K562 (cell line): ENCODE measurements at regions not wholly inside any gene's neighbourhood (a gene's known extent, or its start where the extent isn't known, plus 50 kb on each side); places are given as distances from the start of the nearest gene placed in this dataset.

Source experiments
- ATAC-seq: fragments of 200-7000 bp; cut with Tn5 transposase; 3 replicates; pipeline ENCODE4 v1.9.1; 2020; ENCODE audit warnings: moderate library complexity
- BruUV-seq: library from RNA; stranded (reverse); fragments of 400-500 nt; replicated peaks from 2 replicates; lab custom pipeline; 2021; lab: Mats Ljungman, UMichigan
- CTCF ChIA-PET: fragments of 300-600 bp; formaldehyde crosslinking; extraction: SDS; loops from one replicate; lab custom pipeline; 2021; ENCODE audit warnings: low intra/inter-chr PET ratio; lab: Yijun Ruan, JAX
- POLR2A ChIA-PET: fragments of 300-600, 350-650 bp; sonication (Branson Sonifier 250); formaldehyde crosslinking; extraction: SDS; loops from one replicate; lab custom pipeline; 2021; ENCODE audit warnings: antibody characterized with exemption, inconsistent platforms; lab: Yijun Ruan, JAX
- DNase-seq, 4 experiments: peaks; one replicate each; pipeline versions ENCODE4 v3.0.0 to v3.0.0-alpha.2; 2011 to 2018; ENCODE audit warnings: low spot score in 3 of 4, mixed read lengths in 3 of 4; ENCODE audit errors: extremely low read depth in 1 of 4
- FAIRE-seq: peaks from 2 replicates; lab custom pipeline; 2011; peaks lifted over from hg19 to GRCh38; lab: Jason Lieb, UNC
- H2AFZ ChIP-seq: 2 replicates; pipeline ENCODE4 v1.6.0; 2011; ENCODE audit warnings: low read depth, low read length, control low read depth, inconsistent platforms
- H3K27ac ChIP-seq: fragments of 200-600 bp; 3 replicates; pipeline ENCODE4 v1.8.0; 2011; ENCODE audit warnings: low read depth, mild to moderate bottlenecking, control low read depth, inconsistent platforms, low read length, moderate library complexity, mixed read lengths; ENCODE audit errors: extremely low read depth
- H3K27me3 ChIP-seq, 2 experiments: fragments of 300-600 bp in 1 of 2; 2 replicates in 1 of 2; 3 replicates in 1 of 2; pipeline versions ENCODE4 v1.6.0 to v1.8.0; 2011; ENCODE audit warnings: inconsistent platforms in 2 of 2, low read length in 2 of 2, mild to moderate bottlenecking in 1 of 2, mixed read lengths in 1 of 2, moderate library complexity in 1 of 2; ENCODE audit not compliant: control insufficient read depth in 2 of 2, insufficient read depth in 2 of 2
- H3K36me3 ChIP-seq: fragments of 300-600 bp; 3 replicates; pipeline ENCODE4 v1.8.0; 2011; ENCODE audit warnings: mild to moderate bottlenecking, low read length, inconsistent platforms; ENCODE audit not compliant: control insufficient read depth, insufficient read depth
- H3K4me1 ChIP-seq, 2 experiments: fragments of 200-600 bp in 1 of 2; replicated peaks in 1 of 2; 2 replicates in 1 of 2; 3 replicates in 1 of 2; pipeline versions ENCODE4 v1.5.1 to v1.8.0; 2011; ENCODE audit warnings: inconsistent platforms in 2 of 2, low read length in 2 of 2, mild to moderate bottlenecking in 1 of 2, mixed read lengths in 1 of 2, moderate library complexity in 1 of 2; ENCODE audit not compliant: control insufficient read depth in 2 of 2, insufficient read depth in 2 of 2
- H3K4me2 ChIP-seq: 2 replicates; pipeline ENCODE4 v1.6.1; 2011; ENCODE audit warnings: low read length, control low read depth, inconsistent platforms, mixed read lengths; ENCODE audit not compliant: insufficient read depth
- H3K4me3 ChIP-seq: fragments of 200-600 bp; sonication (generic), shearing (Covaris generic); 2 replicates; pipeline ENCODE4 v1.5.1; 2016; ENCODE audit warnings: control low read depth, inconsistent platforms
- H3K79me2 ChIP-seq: fragments of 200-600 bp; 3 replicates; pipeline ENCODE4 v1.8.0; 2011; ENCODE audit warnings: low read length, inconsistent platforms; ENCODE audit not compliant: control insufficient read depth, insufficient read depth
- H3K9ac ChIP-seq, 2 experiments: 2 replicates each; pipeline versions ENCODE4 v1.6.0 to v1.6.1; 2011; ENCODE audit warnings: low read depth in 2 of 2, low read length in 2 of 2, control low read depth in 1 of 2, inconsistent platforms in 1 of 2, mild to moderate bottlenecking in 1 of 2, mixed read lengths in 1 of 2; ENCODE audit not compliant: insufficient read depth in 1 of 2
- H3K9me1 ChIP-seq: one replicate; pipeline ENCODE4 v1.6.0; 2011; ENCODE audit warnings: inconsistent platforms, mild to moderate bottlenecking, low read length, moderate library complexity; ENCODE audit not compliant: control insufficient read depth, insufficient read depth
- H3K9me3 ChIP-seq: replicated peaks from 2 replicates; pipeline ENCODE4 v1.5.1; 2011; ENCODE audit warnings: low read depth, low read length, inconsistent platforms; ENCODE audit not compliant: control insufficient read depth, insufficient read depth
- H4K20me1 ChIP-seq: replicated peaks from 2 replicates; pipeline ENCODE4 v1.6.1; 2011; ENCODE audit warnings: low read length, inconsistent platforms, mixed read lengths; ENCODE audit not compliant: control insufficient read depth, insufficient read depth
- AFF1 ChIP-seq, 2 experiments: fragments of 450-650 bp; IDR thresholded peaks; 2 replicates each; pipeline ENCODE4 v1.6.1; 2018; ENCODE audit warnings: mild to moderate bottlenecking in 2 of 2, low read depth in 1 of 2; ENCODE audit not compliant: partially characterized antibody in 2 of 2
- CBX5 ChIP-seq: IDR thresholded peaks from 2 replicates; pipeline ENCODE4 v1.6.1; 2014; ENCODE audit warnings: low read depth, borderline replicate concordance
- CHD4 ChIP-seq: fragments of 200-600 bp; sonication (generic); IDR thresholded peaks from 3 replicates; pipeline ENCODE4 v1.6.1; 2012; ENCODE audit warnings: low read depth, mild to moderate bottlenecking, mixed read lengths, low read length, inconsistent platforms; ENCODE audit not compliant: insufficient read depth, insufficient replicate concordance, poor library complexity, severe bottlenecking
- EZH2 ChIP-seq: IDR thresholded peaks from 2 replicates; pipeline ENCODE4 v1.6.1; 2012; ENCODE audit warnings: low read depth, mild to moderate bottlenecking, inconsistent platforms, low read length, borderline replicate concordance
- FOXJ2 ChIP-seq: fragments of 200-800 bp; sonication (Bioruptor generic); IDR thresholded peaks from 2 replicates; pipeline ENCODE4 v1.6.1; 2016; ENCODE audit warnings: missing genetic modification characterization, missing compliant biosample characterization
- JUN ChIP-seq, 2 experiments: sonication (generic) in 1 of 2; formaldehyde crosslinking in 1 of 2; IDR thresholded peaks; 2 replicates each; pipeline versions ENCODE4 v1.6.1 to v1.8.0; 2012 to 2022; ENCODE audit warnings: borderline replicate concordance in 2 of 2, mild to moderate bottlenecking in 2 of 2, improper control_type of control experiment in 1 of 2, low read depth in 1 of 2, low read length in 1 of 2, missing genetic modification reagents in 1 of 2
- PRMT5 ChIP-seq: sonication (generic); formaldehyde crosslinking; IDR thresholded peaks from 2 replicates; pipeline ENCODE4 v1.5.0; 2020; ENCODE audit warnings: missing genetic modification reagents
- RBM25 ChIP-seq: fragments of 200-400 bp; formaldehyde crosslinking; IDR thresholded peaks from 2 replicates; pipeline ENCODE4 v1.6.1; 2018; ENCODE audit warnings: low read length, low read depth, moderate library complexity; ENCODE audit not compliant: severe bottlenecking
- SLC30A9 ChIP-seq: fragments of 250-450 bp; sonication (Bioruptor Pico); IDR thresholded peaks from 2 replicates; pipeline ENCODE4 v1.8.0; 2022; ENCODE audit warnings: mild to moderate bottlenecking, moderate library complexity
- ZBTB1 ChIP-seq: sonication (generic); formaldehyde crosslinking; IDR thresholded peaks from 2 replicates; pipeline ENCODE4 v1.8.1; 2023; ENCODE audit warnings: missing genetic modification reagents, low read depth, mild to moderate bottlenecking, borderline replicate concordance
- ZNF175 ChIP-seq: fragments of 200-800 bp; sonication (Bioruptor generic); IDR thresholded peaks from 2 replicates; pipeline ENCODE4 v1.6.1; 2016; ENCODE audit warnings: low read depth, mild to moderate bottlenecking, missing genetic modification characterization, missing compliant biosample characterization
- WGBS: fragments of 100-300 bp; shearing (Covaris generic); methylation state at CpG from one replicate; pipeline ENCODE4 v1.1.6; 2016; ENCODE audit warnings: low coverage, mixed read lengths; ENCODE audit not compliant: insufficient coverage; ENCODE audit errors: missing lambda C conversion rate; 5-methylcytosine and 5-hydroxymethylcytosine counted together
- in situ Hi-C: fragments of 300-500 bp; cut with MboI; formaldehyde crosslinking; loops from 4 replicates; pipeline ENCODE4 v1.15.0; 2018; ENCODE audit warnings: inconsistent platforms, mixed read lengths
- intact Hi-C: fragments of 100-400 bp; cut with micrococcal nuclease; formaldehyde crosslinking; loops from 2 replicates; pipeline ENCODE4 v1.14.2; 2022
- TF ChIP-seq, protein P1 (sequence below): fragments of 450-650 bp; IDR thresholded peaks from 2 replicates; pipeline ENCODE4 v1.7.0; 2016; ENCODE audit warnings: borderline replicate concordance
- TF ChIP-seq, protein P2 (sequence below): sonication (generic); formaldehyde crosslinking; IDR thresholded peaks from 2 replicates; pipeline ENCODE4 v1.8.1; 2022; ENCODE audit warnings: missing genetic modification reagents
- TF ChIP-seq, protein P3 (sequence below): sonication (generic); formaldehyde crosslinking; IDR thresholded peaks from 2 replicates; pipeline ENCODE4 v1.8.0; 2022; ENCODE audit warnings: mild to moderate bottlenecking, missing genetic modification reagents

- no peak overlapping the region for H3K4me3 ChIP-seq
- ChIA-PET POLR2A (no interaction called here), CTCF (no interaction called here)
- no peak overlapping the region for H3K9ac ChIP-seq
- DNase-seq (no peak), FAIRE-seq (no peak), ATAC-seq (no peak)
- no peaks in the 10 kb centered on the region for H3K4me1 ChIP-seq
- in situ Hi-C loops (no loop called here), intact Hi-C loops (loop anchor here (10.0 kb wide), 2 partner anchors 1642 to 1722 kb away; partner anchors contain the start of gene BRINP1)
- H3K9me1 ChIP-seq: no peaks in the 10 kb centered on the region
- H3K36me3 ChIP-seq: no peaks in the 10 kb centered on the region
- WGBS: 0% methylated on average over 6 of the region's 6 CpGs
- H3K79me2 ChIP-seq: no peaks in the 10 kb centered on the region
- no peak overlapping the region for H2AFZ ChIP-seq
- no peaks in the 10 kb centered on the region for H3K27me3 ChIP-seq
- no peaks in the 10 kb centered on the region for H4K20me1 ChIP-seq
- H3K27ac ChIP-seq: no peak overlapping the region
- no peaks in the 10 kb centered on the region for H3K9me3 ChIP-seq
- H3K4me2 ChIP-seq: no peak overlapping the region
- BruUV-seq: no TSS peak
- TF ChIP-seq EZH2 (no peak), CBX5 (no peak), FOXJ2 (tag) (no peak), CHD4 (no peak), AFF1 (IDR thresholded peaks at IDR 0.05; ENCODE audit: low read depth in 1 of 2, partially characterized antibody in 2 of 2) (no peak), JUN (IDR thresholded peaks at IDR 0.05; ENCODE audit: borderline replicate concordance, low read depth, low read length) (no peak), JUN (CRISPR knock-in tag; IDR thresholded peaks at IDR 0.05; ENCODE audit: borderline replicate concordance) (no peak), PRMT5 (CRISPR knock-in tag) (no peak), ZBTB1 (CRISPR knock-in tag) (no peak), SLC30A9 (CRISPR knock-in tag) (no peak), ZNF175 (no peak), RBM25 (no peak)
- TF ChIP-seq, protein P1, sequence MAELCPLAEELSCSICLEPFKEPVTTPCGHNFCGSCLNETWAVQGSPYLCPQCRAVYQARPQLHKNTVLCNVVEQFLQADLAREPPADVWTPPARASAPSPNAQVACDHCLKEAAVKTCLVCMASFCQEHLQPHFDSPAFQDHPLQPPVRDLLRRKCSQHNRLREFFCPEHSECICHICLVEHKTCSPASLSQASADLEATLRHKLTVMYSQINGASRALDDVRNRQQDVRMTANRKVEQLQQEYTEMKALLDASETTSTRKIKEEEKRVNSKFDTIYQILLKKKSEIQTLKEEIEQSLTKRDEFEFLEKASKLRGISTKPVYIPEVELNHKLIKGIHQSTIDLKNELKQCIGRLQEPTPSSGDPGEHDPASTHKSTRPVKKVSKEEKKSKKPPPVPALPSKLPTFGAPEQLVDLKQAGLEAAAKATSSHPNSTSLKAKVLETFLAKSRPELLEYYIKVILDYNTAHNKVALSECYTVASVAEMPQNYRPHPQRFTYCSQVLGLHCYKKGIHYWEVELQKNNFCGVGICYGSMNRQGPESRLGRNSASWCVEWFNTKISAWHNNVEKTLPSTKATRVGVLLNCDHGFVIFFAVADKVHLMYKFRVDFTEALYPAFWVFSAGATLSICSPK: no peak
- TF ChIP-seq, protein P2, sequence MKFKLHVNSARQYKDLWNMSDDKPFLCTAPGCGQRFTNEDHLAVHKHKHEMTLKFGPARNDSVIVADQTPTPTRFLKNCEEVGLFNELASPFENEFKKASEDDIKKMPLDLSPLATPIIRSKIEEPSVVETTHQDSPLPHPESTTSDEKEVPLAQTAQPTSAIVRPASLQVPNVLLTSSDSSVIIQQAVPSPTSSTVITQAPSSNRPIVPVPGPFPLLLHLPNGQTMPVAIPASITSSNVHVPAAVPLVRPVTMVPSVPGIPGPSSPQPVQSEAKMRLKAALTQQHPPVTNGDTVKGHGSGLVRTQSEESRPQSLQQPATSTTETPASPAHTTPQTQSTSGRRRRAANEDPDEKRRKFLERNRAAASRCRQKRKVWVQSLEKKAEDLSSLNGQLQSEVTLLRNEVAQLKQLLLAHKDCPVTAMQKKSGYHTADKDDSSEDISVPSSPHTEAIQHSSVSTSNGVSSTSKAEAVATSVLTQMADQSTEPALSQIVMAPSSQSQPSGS (CRISPR knock-in tag): no peak
- TF ChIP-seq, protein P3, sequence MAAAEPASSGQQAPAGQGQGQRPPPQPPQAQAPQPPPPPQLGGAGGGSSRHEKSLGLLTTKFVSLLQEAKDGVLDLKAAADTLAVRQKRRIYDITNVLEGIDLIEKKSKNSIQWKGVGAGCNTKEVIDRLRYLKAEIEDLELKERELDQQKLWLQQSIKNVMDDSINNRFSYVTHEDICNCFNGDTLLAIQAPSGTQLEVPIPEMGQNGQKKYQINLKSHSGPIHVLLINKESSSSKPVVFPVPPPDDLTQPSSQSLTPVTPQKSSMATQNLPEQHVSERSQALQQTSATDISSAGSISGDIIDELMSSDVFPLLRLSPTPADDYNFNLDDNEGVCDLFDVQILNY (CRISPR knock-in tag): no peak
Measured at GRCh38 chr9:117643288-117643654, 60.9 kb upstream of the TLR4 start.
